A549 (cell line): ENCODE measurements at regions not wholly inside any gene's neighbourhood (a gene's known extent, or its start where the extent isn't known, plus 50 kb on each side); places are given as distances from the start of the nearest gene placed in this dataset.

Source experiments
- ATAC-seq, 2 experiments: fragments of 200-7000 bp in 1 of 2; fragments of >200 bp in 1 of 2; cut with Nextera tagmentation in 1 of 2; cut with Tn5 transposase in 1 of 2; 3 replicates each; pipeline versions ENCODE4 v1.8.0 to v1.9.1; 2018 to 2020; ENCODE audit warnings: mild to moderate bottlenecking in 1 of 2, moderate library complexity in 1 of 2
- CTCF ChIA-PET: fragments of 300-600 bp; sonication (Branson Sonifier 250); formaldehyde crosslinking; extraction: SDS; loops from one replicate; lab custom pipeline; 2021; ENCODE audit warnings: antibody characterized with exemption, inconsistent platforms; lab: Yijun Ruan, JAX
- POLR2A ChIA-PET: fragments of 350-600 bp; formaldehyde crosslinking; extraction: SDS; loops from one replicate; lab custom pipeline; 2021; ENCODE audit warnings: antibody characterized with exemption, inconsistent platforms; lab: Yijun Ruan, JAX
- DNase-seq, 2 experiments: peaks; one replicate each; pipeline versions ENCODE4 v3.0.0 to v3.0.0-alpha.2; 2011 to 2016; ENCODE audit warnings: low read depth in 1 of 2, low spot score in 1 of 2
- FAIRE-seq: peaks from 2 replicates; lab custom pipeline; 2011; peaks lifted over from hg19 to GRCh38; lab: Jason Lieb, UNC
- H3K27ac ChIP-seq, 2 experiments: fragments of >200 bp; sonication (Bioruptor Twin); formaldehyde crosslinking; 3 replicates each; pipeline ENCODE4 v1.5.1; 2016 to 2017
- H3K4me1 ChIP-seq: fragments of >200 bp; sonication (Bioruptor Twin); formaldehyde crosslinking; 3 replicates; pipeline ENCODE4 v1.6.1; 2016
- H3K4me2 ChIP-seq: fragments of >200 bp; sonication (Bioruptor Twin); formaldehyde crosslinking; 3 replicates; pipeline ENCODE4 v1.6.1; 2016
- H3K4me3 ChIP-seq: fragments of >200 bp; sonication (Bioruptor Twin); formaldehyde crosslinking; 3 replicates; pipeline ENCODE4 v1.5.1; 2016
- H3K9me3 ChIP-seq: fragments of >200 bp; sonication (Bioruptor Twin); formaldehyde crosslinking; 3 replicates; pipeline ENCODE4 v1.6.1; 2016
- CBX2 ChIP-seq: fragments of 200-600 bp; sonication (generic); IDR thresholded peaks from 2 replicates; pipeline ENCODE4 v1.6.1; 2016; ENCODE audit warnings: low read depth, mild to moderate bottlenecking, borderline replicate concordance
- CEBPB ChIP-seq, 2 experiments: fragments of >200 bp in 1 of 2; sonication (Bioruptor Twin) in 1 of 2; formaldehyde crosslinking in 1 of 2; IDR thresholded peaks; 2 replicates each; pipeline ENCODE4 v1.6.1; 2012 to 2016
- CHD2 ChIP-seq: fragments of 150-350 bp; IDR thresholded peaks from 2 replicates; pipeline ENCODE4 v1.6.1; 2014; ENCODE audit warnings: low read length; ENCODE audit not compliant: partially characterized antibody
- ESRRA ChIP-seq: fragments of 150-350 bp; IDR thresholded peaks from 2 replicates; pipeline ENCODE4 v1.6.1; 2014; ENCODE audit warnings: mild to moderate bottlenecking, low read length, borderline replicate concordance
- FOSB ChIP-seq: fragments of 250-450 bp; sonication (Bioruptor Pico); IDR thresholded peaks from 2 replicates; pipeline ENCODE4 v1.5.0; 2020; ENCODE audit warnings: mild to moderate bottlenecking, moderate library complexity
- FOXS1 ChIP-seq: fragments of 250-450 bp; sonication (Bioruptor Pico); IDR thresholded peaks from 2 replicates; pipeline ENCODE4 v1.5.0; 2020; ENCODE audit warnings: mild to moderate bottlenecking, moderate library complexity
- GATA3 ChIP-seq: IDR thresholded peaks from 2 replicates; pipeline ENCODE4 v1.6.1; 2012; ENCODE audit warnings: borderline replicate concordance
- HDAC2 ChIP-seq: fragments of 200-600 bp; sonication (generic); IDR thresholded peaks from 2 replicates; pipeline ENCODE4 v1.6.1; 2016
- HES2 ChIP-seq: fragments of >200 bp; sonication (Bioruptor Twin); formaldehyde crosslinking; IDR thresholded peaks from 2 replicates; pipeline ENCODE4 v1.6.1; 2016
- HOXB5 ChIP-seq: fragments of 250-450 bp; sonication (Bioruptor Pico); IDR thresholded peaks from 2 replicates; pipeline ENCODE4 v1.5.0; 2020; ENCODE audit warnings: mild to moderate bottlenecking, moderate library complexity
- JUN ChIP-seq, 2 experiments: fragments of >200 bp; sonication (Bioruptor Twin); formaldehyde crosslinking; IDR thresholded peaks; 2 replicates in 1 of 2; 3 replicates in 1 of 2; pipeline ENCODE4 v1.6.1; 2016 to 2017
- JUNB ChIP-seq: fragments of >200 bp; sonication (Bioruptor Twin); formaldehyde crosslinking; IDR thresholded peaks from 2 replicates; pipeline ENCODE4 v1.6.1; 2016
- MYC ChIP-seq: IDR thresholded peaks from 2 replicates; pipeline ENCODE4 v1.6.1; 2012; ENCODE audit warnings: mild to moderate bottlenecking, inconsistent platforms, low read length, improper control_type of control experiment, borderline replicate concordance
- NPAS2 ChIP-seq: fragments of 250-450 bp; sonication (Bioruptor Pico); IDR thresholded peaks from 2 replicates; pipeline ENCODE4 v1.8.0; 2022; ENCODE audit warnings: mild to moderate bottlenecking, moderate library complexity, borderline replicate concordance
- NR3C1 ChIP-seq: fragments of >200 bp; sonication (Bioruptor Twin); formaldehyde crosslinking; IDR thresholded peaks from 3 replicates; pipeline ENCODE4 v1.6.1; 2017
- POLR2AphosphoS2 ChIP-seq: conservative IDR thresholded peaks from 2 replicates; pipeline ENCODE4 v1.6.1; 2012; ENCODE audit warnings: low read length, improper control_type of control experiment, inconsistent platforms
- RARB ChIP-seq: fragments of 250-450 bp; sonication (Bioruptor Pico); IDR thresholded peaks from 2 replicates; pipeline ENCODE4 v1.8.0; 2021; ENCODE audit warnings: mild to moderate bottlenecking, moderate library complexity
- RNF2 ChIP-seq: fragments of 200-600 bp; sonication (generic); IDR thresholded peaks from 2 replicates; pipeline ENCODE4 v1.6.1; 2016; ENCODE audit warnings: low read depth, mild to moderate bottlenecking, antibody characterized with exemption, moderate library complexity, borderline replicate concordance
- TFCP2L1 ChIP-seq: fragments of 250-450 bp; sonication (Bioruptor Pico); IDR thresholded peaks from 2 replicates; pipeline ENCODE4 v1.5.0; 2021; ENCODE audit warnings: mild to moderate bottlenecking
- ZFP36 ChIP-seq: fragments of 450-650 bp; IDR thresholded peaks from 2 replicates; pipeline ENCODE4 v1.6.1; 2014; ENCODE audit warnings: borderline replicate concordance; ENCODE audit not compliant: partially characterized antibody
- ZNF302 ChIP-seq: fragments of 250-450 bp; sonication (Bioruptor Pico); IDR thresholded peaks from 2 replicates; pipeline ENCODE4 v1.9.0; 2021; ENCODE audit warnings: inconsistent platforms, mild to moderate bottlenecking, moderate library complexity
- ZSCAN20 ChIP-seq: fragments of 250-450 bp; sonication (Bioruptor Pico); IDR thresholded peaks from 2 replicates; pipeline ENCODE4 v1.8.0; 2022; ENCODE audit warnings: mild to moderate bottlenecking, moderate library complexity
- WGBS: methylation state at CpG from one replicate; pipeline ENCODE4 v1.1.6; 2017; ENCODE audit errors: missing lambda C conversion rate; 5-methylcytosine and 5-hydroxymethylcytosine counted together
- TF ChIP-seq, protein P1 (sequence below): fragments of 250-450 bp; sonication (Bioruptor Pico); IDR thresholded peaks from 2 replicates; pipeline ENCODE4 v1.5.0; 2020; ENCODE audit warnings: low read depth, mild to moderate bottlenecking, moderate library complexity
- TF ChIP-seq, protein P2 (sequence below): fragments of >200 bp; sonication (Bioruptor Twin); formaldehyde crosslinking; IDR thresholded peaks from 3 replicates; pipeline ENCODE4 v1.6.1; 2016
- TF ChIP-seq, protein P3 (sequence below): IDR thresholded peaks from 2 replicates; pipeline ENCODE4 v1.6.1; 2012; ENCODE audit warnings: low read depth, borderline replicate concordance

GRCh38 chr2:64244037-64244416 is 99.8 kb upstream of the PELI1 start:
- H3K9me3 ChIP-seq, result no peaks in the 10 kb centered on the region
- no peak overlapping the region for H3K4me3 ChIP-seq
- no peaks in the 10 kb centered on the region for H3K4me1 ChIP-seq
- DNase-seq (no peak), ATAC-seq (no peak), FAIRE-seq (no peak)
- 0% methylated on average over 1 of the region's 1 CpG for WGBS
- no peak overlapping the region for H3K4me2 ChIP-seq
- ChIA-PET POLR2A (no interaction called here), CTCF (interaction anchor here (0.8 kb wide), 1 partner anchor 86 kb away, joined by 3 read pairs; no protein-coding TSS in a partner anchor)
- no peak overlapping the region for H3K27ac ChIP-seq
- TF ChIP-seq TFCP2L1 (CRISPR knock-in tag) (no peak), GATA3 (no peak), JUN (IDR thresholded peaks at IDR 0.05) (no peak), FOSB (no peak), RNF2 (no peak), ZFP36 (no peak), MYC (no peak), NPAS2 (no peak), ZNF302 (CRISPR knock-in tag) (no peak)
- TF ChIP-seq, protein P1, sequence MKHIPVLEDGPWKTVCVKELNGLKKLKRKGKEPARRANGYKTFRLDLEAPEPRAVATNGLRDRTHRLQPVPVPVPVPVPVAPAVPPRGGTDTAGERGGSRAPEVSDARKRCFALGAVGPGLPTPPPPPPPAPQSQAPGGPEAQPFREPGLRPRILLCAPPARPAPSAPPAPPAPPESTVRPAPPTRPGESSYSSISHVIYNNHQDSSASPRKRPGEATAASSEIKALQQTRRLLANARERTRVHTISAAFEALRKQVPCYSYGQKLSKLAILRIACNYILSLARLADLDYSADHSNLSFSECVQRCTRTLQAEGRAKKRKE (CRISPR knock-in tag), result no peak
- TF ChIP-seq, protein P2, sequence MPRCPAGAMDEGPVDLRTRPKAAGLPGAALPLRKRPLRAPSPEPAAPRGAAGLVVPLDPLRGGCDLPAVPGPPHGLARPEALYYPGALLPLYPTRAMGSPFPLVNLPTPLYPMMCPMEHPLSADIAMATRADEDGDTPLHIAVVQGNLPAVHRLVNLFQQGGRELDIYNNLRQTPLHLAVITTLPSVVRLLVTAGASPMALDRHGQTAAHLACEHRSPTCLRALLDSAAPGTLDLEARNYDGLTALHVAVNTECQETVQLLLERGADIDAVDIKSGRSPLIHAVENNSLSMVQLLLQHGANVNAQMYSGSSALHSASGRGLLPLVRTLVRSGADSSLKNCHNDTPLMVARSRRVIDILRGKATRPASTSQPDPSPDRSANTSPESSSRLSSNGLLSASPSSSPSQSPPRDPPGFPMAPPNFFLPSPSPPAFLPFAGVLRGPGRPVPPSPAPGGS, result no peak

- Histone ChIP-seq H3K27ac (no peak overlapping the region), H3K4me2 (no peak overlapping the region), H3K4me3 (no peak overlapping the region), H3K9me3 (no peaks in the 10 kb centered on the region), H3K4me1 (no peaks in the 10 kb centered on the region)
- DNase-seq (no peak), FAIRE-seq (no peak), ATAC-seq (no peak)
- TF ChIP-seq, protein P3, sequence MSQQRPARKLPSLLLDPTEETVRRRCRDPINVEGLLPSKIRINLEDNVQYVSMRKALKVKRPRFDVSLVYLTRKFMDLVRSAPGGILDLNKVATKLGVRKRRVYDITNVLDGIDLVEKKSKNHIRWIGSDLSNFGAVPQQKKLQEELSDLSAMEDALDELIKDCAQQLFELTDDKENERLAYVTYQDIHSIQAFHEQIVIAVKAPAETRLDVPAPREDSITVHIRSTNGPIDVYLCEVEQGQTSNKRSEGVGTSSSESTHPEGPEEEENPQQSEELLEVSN, result no peak
- TF ChIP-seq ZSCAN20 (CRISPR knock-in tag) (no peak), POLR2AphosphoS2 (no peak), NR3C1 (no peak), CBX2 (no peak), JUNB (no peak), CEBPB (IDR thresholded peaks at IDR 0.05) (no peak), ZFP36 (no peak), FOXS1 (CRISPR knock-in tag) (no peak), CHD2 (no peak), RARB (no peak), HOXB5 (CRISPR knock-in tag) (no peak), HES2 (no peak), ESRRA (no peak), HDAC2 (no peak)
- TF ChIP-seq, protein P2, result no peak
- 11% methylated on average over 4 of the region's 4 CpGs for WGBS
- POLR2A ChIA-PET, result no interaction called here
- CTCF ChIA-PET, result no interaction called here
Measured at GRCh38 chr2:64245631-64246030, 101.4 kb upstream of the PELI1 start.
